ENCODE measurements at regions not wholly inside any gene's neighbourhood (a gene's known extent, or its start where the extent isn't known, plus 50 kb on each side); places are given as distances from the start of the nearest gene placed in this dataset.

- TF ChIP-seq CTCF (conservative IDR thresholded peaks at IDR 0.05; ENCODE audit: low read depth, low read length), result no peak
- no peak for DNase-seq (ENCODE audit: low read depth)
- H3K4me3 ChIP-seq (ENCODE audit: low read depth, low read length), result no peak overlapping the region
Observed at GRCh38 chr6:17182961-17183360, 81.1 kb downstream of the STMND1 start.

GRCh38 chr6:17186925-17187324 is 85.1 kb downstream of the STMND1 start:
- no peak overlapping the region for H3K4me3 ChIP-seq (ENCODE audit: low read depth, low read length)
- DNase-seq (ENCODE audit: low read depth), result no peak
- TF ChIP-seq CTCF (conservative IDR thresholded peaks at IDR 0.05; ENCODE audit: low read depth, low read length), result no peak

- H3K4me3 ChIP-seq (ENCODE audit: low read depth, low read length), result no peak overlapping the region
- TF ChIP-seq CTCF (conservative IDR thresholded peaks at IDR 0.05; ENCODE audit: low read depth, low read length), result no peak
- DNase-seq (ENCODE audit: low read depth), result no peak
Observed at GRCh38 chr6:17193106-17193775, 87.9 kb upstream of the RBM24 start.

GRCh38 chr6:17197607-17198006 is 83.6 kb upstream of the RBM24 start:
- H3K4me3 ChIP-seq (ENCODE audit: low read depth, low read length), result no peak overlapping the region
- DNase-seq (ENCODE audit: low read depth), result no peak
- no peak for TF ChIP-seq CTCF (conservative IDR thresholded peaks at IDR 0.05; ENCODE audit: low read depth, low read length)

GRCh38 chr6:17200395-17200794 is 80.8 kb upstream of the RBM24 start:
- no peak for DNase-seq (ENCODE audit: low read depth)
- peak; percentile 26 for TF ChIP-seq CTCF (conservative IDR thresholded peaks at IDR 0.05; ENCODE audit: low read depth, low read length)
- no peak overlapping the region for H3K4me3 ChIP-seq (ENCODE audit: low read depth, low read length)

- DNase-seq (ENCODE audit: low read depth), result no peak
- no peak overlapping the region for H3K4me3 ChIP-seq (ENCODE audit: low read depth, low read length)
- no peak for TF ChIP-seq CTCF (conservative IDR thresholded peaks at IDR 0.05; ENCODE audit: low read depth, low read length)
Observed at GRCh38 chr6:17202526-17202925, 78.6 kb upstream of the RBM24 start.

- TF ChIP-seq CTCF (conservative IDR thresholded peaks at IDR 0.05; ENCODE audit: low read depth, low read length), result no peak
- DNase-seq (ENCODE audit: low read depth), result no peak
Observed at GRCh38 chr6:17204533-17204932, 76.6 kb upstream of the RBM24 start.

More at GRCh38 chr6:17204533-17204932, 76.6 kb upstream of the RBM24 start:
- H3K4me3 ChIP-seq (ENCODE audit: low read depth, low read length), result no peak overlapping the region
